GM12892 (cell line): ENCODE measurements at regions not wholly inside any gene's neighbourhood (a gene's known extent, or its start where the extent isn't known, plus 50 kb on each side); places are given as distances from the start of the nearest gene placed in this dataset.

Source experiments
- DNase-seq: peaks from one replicate; pipeline ENCODE4 v3.0.0; 2011; ENCODE audit not compliant: insufficient read length
- FAIRE-seq: peaks from 2 replicates; lab custom pipeline; 2011; peaks lifted over from hg19 to GRCh38; lab: Jason Lieb, UNC
- POLR2A ChIP-seq: IDR thresholded peaks from 2 replicates; pipeline ENCODE4 v1.6.1; 2011; ENCODE audit warnings: low read depth, low read length, control low read depth
- POLR2AphosphoS5 ChIP-seq: IDR thresholded peaks from 2 replicates; pipeline ENCODE4 v1.6.1; 2011; ENCODE audit warnings: low read depth, low read length, control low read depth
- TAF1 ChIP-seq: IDR thresholded peaks from 2 replicates; pipeline ENCODE4 v1.6.1; 2011; ENCODE audit warnings: low read depth, mild to moderate bottlenecking, control low read depth, low read length, borderline replicate concordance

- TF ChIP-seq POLR2AphosphoS5 (no peak), TAF1 (no peak), POLR2A (no peak)
Measured at GRCh38 chr7:42460148-42460547, 223.1 kb upstream of the GLI3 start.

GRCh38 chr7:42457663-42458062 is 220.7 kb upstream of the GLI3 start:
- FAIRE-seq = no peak
- no peak for DNase-seq
- TF ChIP-seq POLR2AphosphoS5 (no peak), TAF1 (no peak), POLR2A (no peak)

More at GRCh38 chr7:42460148-42460547, 223.1 kb upstream of the GLI3 start:
- no peak for FAIRE-seq
- no peak for DNase-seq

- FAIRE-seq = no peak
- TF ChIP-seq TAF1 (no peak), POLR2A (no peak), POLR2AphosphoS5 (no peak)
Measured at GRCh38 chr7:42456756-42457276, 219.8 kb upstream of the GLI3 start.

GRCh38 chr7:42456267-42456666 is 219.3 kb upstream of the GLI3 start:
- FAIRE-seq = no peak
- TF ChIP-seq POLR2A (no peak), TAF1 (no peak), POLR2AphosphoS5 (no peak)
- no peak for DNase-seq

More at GRCh38 chr7:42456756-42457276, 219.8 kb upstream of the GLI3 start:
- DNase-seq = no peak

- no peak for TF ChIP-seq POLR2A
- no peak for TF ChIP-seq POLR2AphosphoS5
- TF ChIP-seq TAF1 = no peak
- DNase-seq = no peak
- FAIRE-seq = no peak
Measured at GRCh38 chr7:42453931-42454361, 216.9 kb upstream of the GLI3 start.

- no peak for FAIRE-seq
- TF ChIP-seq POLR2A (no peak), POLR2AphosphoS5 (no peak), TAF1 (no peak)
- DNase-seq = no peak
Measured at GRCh38 chr7:42452356-42452755, 215.3 kb upstream of the GLI3 start.

- no peak for FAIRE-seq
- TF ChIP-seq TAF1 (no peak), POLR2AphosphoS5 (no peak), POLR2A (no peak)
Measured at GRCh38 chr7:42449431-42449830, 212.4 kb upstream of the GLI3 start.

GRCh38 chr7:42448901-42449300 is 211.9 kb upstream of the GLI3 start:
- FAIRE-seq (no peak), DNase-seq (no peak)
- no peak for TF ChIP-seq POLR2A

More at GRCh38 chr7:42449431-42449830, 212.4 kb upstream of the GLI3 start:
- DNase-seq = no peak

- no peak for FAIRE-seq
- TF ChIP-seq POLR2A = no peak
- TF ChIP-seq TAF1 = no peak
- TF ChIP-seq POLR2AphosphoS5 = no peak
- DNase-seq = no peak
Measured at GRCh38 chr7:42445691-42446090, 208.7 kb upstream of the GLI3 start.

GRCh38 chr7:42440951-42441350 is 203.9 kb upstream of the GLI3 start:
- TF ChIP-seq POLR2A (no peak), TAF1 (no peak), POLR2AphosphoS5 (no peak)
- FAIRE-seq (no peak), DNase-seq (no peak)

GRCh38 chr7:42432644-42433043 is 195.6 kb upstream of the GLI3 start:
- TF ChIP-seq POLR2AphosphoS5 = no peak
- TF ChIP-seq POLR2A = no peak
- TF ChIP-seq TAF1 = no peak
- no peak for DNase-seq
- FAIRE-seq = no peak

GRCh38 chr7:42431873-42432272 is 194.9 kb upstream of the GLI3 start:
- FAIRE-seq = no peak
- no peak for DNase-seq
- TF ChIP-seq POLR2A (no peak), TAF1 (no peak), POLR2AphosphoS5 (no peak)
